ENCODE measurements at regions not wholly inside any gene's neighbourhood (a gene's known extent, or its start where the extent isn't known, plus 50 kb on each side); places are given as distances from the start of the nearest gene placed in this dataset.
A peak's percentile ranks its signal among the peaks of the same experiment; 100 is the strongest.

GRCh38 chr15:47950447-47950846 lies 170.3 kb upstream of the SLC24A5 start:
- FAIRE-seq, result no peak

GRCh38 chr15:47951781-47952180 lies 169.0 kb upstream of the SLC24A5 start:
- FAIRE-seq, result no peak

GRCh38 chr15:47954196-47954595 lies 166.6 kb upstream of the SLC24A5 start:
- no peak for FAIRE-seq

GRCh38 chr15:47955021-47955420 lies 165.8 kb upstream of the SLC24A5 start:
- FAIRE-seq, result no peak

- no peak for FAIRE-seq
These were observed 161.0 kb upstream of the SLC24A5 start for GRCh38 chr15:47959617-47960413.

- no peak for FAIRE-seq
These were observed 159.2 kb upstream of the SLC24A5 start for GRCh38 chr15:47961401-47962090.

- FAIRE-seq, result no peak
These were observed 157.5 kb upstream of the SLC24A5 start for GRCh38 chr15:47963265-47963664.

GRCh38 chr15:47964229-47964628 lies 156.6 kb upstream of the SLC24A5 start:
- FAIRE-seq, result no peak

- no peak for FAIRE-seq
These were observed 155.5 kb upstream of the SLC24A5 start for GRCh38 chr15:47965297-47965696.

- FAIRE-seq, result no peak
These were observed 152.2 kb upstream of the SLC24A5 start for GRCh38 chr15:47968593-47968992.

- no peak for FAIRE-seq
These were observed 149.2 kb upstream of the SLC24A5 start for GRCh38 chr15:47971637-47972036.

- no peak for FAIRE-seq
These were observed 148.1 kb upstream of the SLC24A5 start for GRCh38 chr15:47972738-47973137.

- no peak for FAIRE-seq
These were observed 146.1 kb upstream of the SLC24A5 start for GRCh38 chr15:47974724-47975123.

- no peak for FAIRE-seq
These were observed 145.4 kb upstream of the SLC24A5 start for GRCh38 chr15:47975427-47975826.

GRCh38 chr15:47983533-47983932 lies 137.3 kb upstream of the SLC24A5 start:
- FAIRE-seq, result no peak

GRCh38 chr15:47985568-47985967 lies 135.2 kb upstream of the SLC24A5 start:
- no peak for FAIRE-seq

GRCh38 chr15:47987461-47987860 lies 133.3 kb upstream of the SLC24A5 start:
- no peak for FAIRE-seq

GRCh38 chr15:47987908-47988532 lies 132.8 kb upstream of the SLC24A5 start:
- peak; percentile 88 for FAIRE-seq

- no peak for FAIRE-seq
These were observed 132.2 kb upstream of the SLC24A5 start for GRCh38 chr15:47988564-47988963.

- FAIRE-seq, result no peak
These were observed 130.0 kb upstream of the SLC24A5 start for GRCh38 chr15:47990821-47991220.

GRCh38 chr15:47991357-47991756 lies 129.4 kb upstream of the SLC24A5 start:
- no peak for FAIRE-seq

- no peak for FAIRE-seq
These were observed 127.7 kb upstream of the SLC24A5 start for GRCh38 chr15:47993051-47993450.

- FAIRE-seq, result no peak
These were observed 123.4 kb upstream of the SLC24A5 start for GRCh38 chr15:47997195-47998080.

All from endometrium (tissue), 2 donors.